NCI-H82 (cell line): ENCODE measurements at regions not wholly inside any gene's neighbourhood (a gene's known extent, or its start where the extent isn't known, plus 50 kb on each side); places are given as distances from the start of the nearest gene placed in this dataset.
"Not testable (repeated sequence)": the region's sequence is repeated elsewhere in the genome, so short reads cannot be mapped to it uniquely, and the experiment has no call there.

Experiments
- DNase-seq: peaks from one replicate; lab custom pipeline; 2025; lab: John Stamatoyannopoulos, UW

DNA sequence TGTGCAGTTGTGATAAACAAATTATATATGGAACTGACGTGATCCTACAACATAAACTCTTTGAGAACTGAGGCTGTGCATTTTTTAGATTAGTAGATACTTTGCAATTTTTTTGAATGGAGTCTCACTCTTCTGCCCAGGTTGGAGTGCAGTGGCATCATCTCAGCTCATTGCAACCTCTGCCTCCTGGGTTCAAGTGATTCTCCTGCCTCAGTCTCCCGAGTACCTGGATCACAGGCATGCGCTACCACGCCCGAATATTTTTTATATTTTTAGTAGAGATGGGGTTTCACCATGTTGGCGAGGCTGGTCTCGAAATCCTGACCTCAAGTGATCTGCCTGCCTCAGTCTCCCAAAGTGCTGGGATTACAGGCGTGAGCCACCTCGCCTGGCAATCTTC, 145.9 kb downstream of the POTEH start:
- DNase-seq: not testable (repeated sequence)

DNA sequence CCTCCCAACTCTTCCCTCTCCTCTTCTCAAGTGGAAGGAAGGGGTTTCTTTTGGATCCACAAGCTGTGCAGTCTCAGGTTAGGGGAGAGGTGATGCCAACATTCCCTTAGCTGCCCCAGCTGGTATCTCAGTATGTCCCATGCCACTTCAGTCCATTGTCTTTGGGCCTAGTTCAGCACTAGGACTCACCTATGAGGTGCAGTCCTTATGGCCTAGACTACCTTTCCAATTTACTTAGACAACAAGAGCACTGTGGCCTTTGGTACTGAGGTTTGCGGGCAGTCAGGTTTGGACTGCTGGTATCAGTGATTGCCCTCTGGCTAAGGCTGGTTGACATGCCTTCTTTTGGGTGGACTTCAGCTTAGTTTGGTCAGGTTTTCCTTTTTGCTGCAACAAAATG, 159.9 kb downstream of the POTEH start:
- not testable (repeated sequence) for DNase-seq

DNA sequence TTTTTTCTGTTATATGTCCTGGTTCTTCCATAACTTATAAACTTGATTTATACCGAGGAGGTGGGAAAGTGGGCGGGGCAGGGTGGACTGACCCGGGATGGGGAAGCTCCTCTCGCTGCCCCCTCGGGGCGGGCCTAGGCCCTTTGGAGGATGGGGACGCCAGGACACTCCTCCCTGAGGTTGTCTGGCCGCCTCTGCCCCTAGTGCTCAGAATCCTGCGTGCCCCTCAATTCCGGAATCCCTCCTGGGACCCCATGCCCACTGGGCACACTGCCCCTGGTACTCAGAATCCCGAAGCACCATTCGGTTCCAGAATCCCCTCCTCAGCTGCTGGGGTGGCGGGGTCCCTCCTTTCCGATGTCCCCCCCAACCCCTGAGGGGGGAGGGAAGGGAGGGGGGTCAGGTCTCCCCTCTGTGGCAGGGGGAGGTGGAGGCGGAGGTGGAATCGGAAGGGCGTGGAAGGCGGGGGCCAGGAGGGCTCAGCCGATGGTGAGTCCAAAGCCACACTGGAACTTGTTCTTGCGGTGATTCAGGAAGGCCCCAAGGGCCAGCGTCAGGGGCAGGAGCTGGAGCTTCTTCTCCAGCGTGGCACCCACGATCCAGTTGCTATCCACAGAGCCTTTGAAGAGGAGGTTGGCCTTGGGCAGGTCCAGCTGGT, 164.0 kb downstream of the POTEH start:
- DNase-seq: not testable (repeated sequence)

DNA sequence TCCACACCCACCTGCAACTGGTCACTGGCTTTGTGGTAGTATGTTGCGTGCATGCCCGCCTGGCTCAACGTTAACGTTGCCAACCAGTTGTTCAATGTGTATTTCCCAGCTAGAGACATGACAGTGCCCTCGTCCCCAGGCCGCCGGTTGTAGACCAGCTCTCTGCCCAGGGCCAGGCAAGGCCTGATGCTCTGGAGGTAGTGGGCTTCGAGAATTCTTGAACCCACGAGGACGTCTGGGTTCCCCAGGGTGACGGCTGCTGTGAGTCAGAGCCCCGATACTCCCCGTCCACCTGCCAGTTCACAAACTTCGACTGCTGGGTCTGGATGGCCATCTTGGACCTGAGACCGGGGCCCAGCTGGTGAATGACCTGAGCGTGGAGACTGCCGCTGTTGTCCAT, 164.6 kb downstream of the POTEH start:
- not testable (repeated sequence) for DNase-seq

DNA sequence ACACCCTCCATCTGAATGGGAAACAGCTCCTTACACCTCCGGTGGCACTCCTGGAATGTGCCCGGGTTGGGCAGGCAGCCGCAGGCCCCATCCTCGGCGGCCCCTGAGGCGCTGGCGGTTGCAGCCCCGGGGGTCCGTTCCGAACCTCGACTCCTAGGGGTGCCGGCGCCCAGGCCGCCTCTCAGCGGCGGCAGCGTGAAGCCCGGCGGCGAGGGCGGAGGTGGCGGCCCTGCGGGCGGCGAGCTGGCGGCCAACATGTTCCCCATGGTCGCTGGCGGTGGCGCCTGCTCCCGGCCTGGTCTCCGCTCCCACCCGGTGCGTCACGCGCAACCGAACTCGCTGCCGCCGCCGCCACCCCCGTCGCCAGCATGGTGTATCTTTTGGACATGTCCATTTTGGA, 165.2 kb downstream of the POTEH start:
- DNase-seq: not testable (repeated sequence)

DNA sequence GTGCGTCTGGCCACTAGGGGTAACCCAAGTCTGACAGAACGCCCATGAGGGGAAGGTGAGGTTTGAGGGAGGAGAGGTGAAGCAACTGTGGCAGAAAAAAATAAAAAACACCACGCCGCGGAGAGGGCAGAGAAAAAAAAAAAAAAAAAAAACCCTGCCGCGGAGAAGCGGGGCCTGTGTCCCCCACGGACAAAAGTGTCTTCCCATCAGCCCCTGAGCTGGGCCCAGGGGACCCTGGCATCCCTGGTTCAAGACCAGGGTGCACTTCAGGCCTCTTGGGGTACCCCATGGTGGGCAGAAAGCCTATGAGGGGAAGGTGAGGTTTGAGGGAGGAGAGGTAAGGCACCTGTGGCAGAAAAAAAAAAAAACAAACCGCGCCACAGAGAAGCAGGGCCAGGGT, 191.1 kb downstream of the POTEH start:
- DNase-seq: not testable (repeated sequence)

DNA sequence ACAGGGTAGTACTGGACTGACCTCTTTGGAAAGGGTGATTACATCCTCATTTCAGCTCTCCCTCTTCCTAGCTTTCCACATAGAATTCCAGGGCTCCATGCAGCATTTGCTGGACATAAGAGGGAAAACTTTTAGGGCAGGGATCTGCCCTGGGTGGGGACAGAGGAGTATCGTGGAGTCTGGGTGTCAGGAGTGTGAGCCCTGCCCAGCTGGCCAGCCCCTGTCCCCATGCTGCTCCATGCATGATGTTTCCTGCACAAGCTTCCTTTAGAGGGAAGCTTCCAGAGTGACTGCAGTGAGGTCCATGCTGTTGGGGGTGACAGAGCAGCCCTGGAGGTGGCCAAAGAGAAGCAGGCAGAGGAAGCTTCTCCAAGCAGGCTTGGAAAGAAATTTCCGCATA, 214.5 kb downstream of the POTEH start:
- DNase-seq: not testable (repeated sequence)

DNA sequence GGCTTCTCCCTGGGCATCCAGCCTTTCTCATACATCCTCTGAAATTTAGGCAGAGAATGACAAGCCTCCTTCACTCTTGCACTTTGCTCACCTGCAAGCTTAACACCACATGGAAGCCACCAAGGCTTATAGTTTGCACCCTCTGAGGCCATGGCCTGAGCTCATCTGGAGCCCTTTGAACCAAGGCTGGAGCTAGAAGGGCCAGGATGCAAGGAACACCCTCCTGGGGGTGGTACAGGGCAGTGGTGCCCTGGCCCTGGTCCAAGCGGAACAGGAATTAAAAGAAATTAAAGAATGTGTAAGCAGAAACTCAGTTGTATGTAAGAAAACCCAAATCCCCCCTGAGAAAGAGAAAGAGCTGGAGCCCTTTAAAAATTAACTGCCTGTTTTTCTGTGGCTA, 221.9 kb downstream of the POTEH start:
- DNase-seq: not testable (repeated sequence)

DNA sequence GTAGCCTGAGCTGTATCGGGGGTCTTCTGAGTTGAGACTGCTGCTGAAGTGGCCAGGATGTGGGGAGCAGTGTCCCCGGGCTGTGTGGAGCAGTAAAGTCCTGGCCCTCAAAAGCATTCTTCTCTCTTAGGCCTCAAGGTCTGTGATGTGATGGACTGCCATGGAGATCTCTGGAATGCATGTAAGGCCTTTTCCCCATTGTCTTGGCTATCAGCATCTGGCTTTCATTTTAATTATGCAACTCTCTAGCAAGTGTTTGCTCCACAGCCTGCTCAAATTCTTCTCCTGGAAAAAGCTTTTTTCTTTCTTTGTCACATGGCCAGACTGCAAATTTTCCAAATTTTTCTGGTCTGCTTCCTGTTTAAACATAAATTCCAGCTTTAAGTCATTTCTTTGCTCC, 229.3 kb downstream of the POTEH start:
- DNase-seq: not testable (repeated sequence)

DNA sequence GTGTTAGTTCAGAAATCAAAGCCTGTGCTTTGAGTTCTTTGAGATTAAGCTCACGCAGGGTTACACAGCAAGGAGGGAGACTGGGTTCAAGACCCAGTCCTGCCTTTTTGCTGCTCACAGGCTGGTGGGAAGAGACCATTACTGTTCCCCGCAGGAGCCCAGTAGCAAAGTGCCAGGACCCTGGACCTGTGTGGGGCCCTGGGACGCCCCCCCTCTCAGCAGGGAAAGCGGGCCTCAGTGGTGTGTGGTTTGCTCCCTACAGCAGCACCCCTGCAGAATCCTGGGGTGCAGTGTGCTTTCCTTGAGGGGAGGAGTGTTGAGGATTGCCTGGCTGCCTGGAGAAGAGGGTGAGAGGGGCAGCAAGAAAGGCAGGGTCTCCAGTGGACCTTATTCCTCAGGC, 231.1 kb downstream of the POTEH start:
- DNase-seq: not testable (repeated sequence)

DNA sequence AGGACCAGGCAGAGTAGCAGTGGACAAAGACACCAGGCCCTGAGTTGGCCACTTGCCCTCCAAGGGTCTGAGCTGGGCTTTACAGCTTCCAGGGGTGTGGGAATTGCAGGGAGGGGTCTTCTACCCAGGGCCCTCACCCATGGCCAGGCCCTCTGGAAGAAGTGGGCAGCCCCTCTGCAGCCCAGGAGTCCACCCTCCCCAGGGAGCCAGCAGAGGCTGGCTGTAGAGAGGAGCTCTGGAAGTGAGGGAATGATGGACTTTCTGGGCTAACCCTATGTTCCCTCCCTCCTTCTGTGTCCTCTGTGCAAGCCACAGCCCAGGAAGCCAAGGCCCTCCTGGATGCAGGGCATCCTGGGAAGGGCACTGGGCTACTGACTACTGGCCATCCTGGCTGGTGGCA, 232.3 kb downstream of the POTEH start:
- DNase-seq: not testable (repeated sequence)

DNA sequence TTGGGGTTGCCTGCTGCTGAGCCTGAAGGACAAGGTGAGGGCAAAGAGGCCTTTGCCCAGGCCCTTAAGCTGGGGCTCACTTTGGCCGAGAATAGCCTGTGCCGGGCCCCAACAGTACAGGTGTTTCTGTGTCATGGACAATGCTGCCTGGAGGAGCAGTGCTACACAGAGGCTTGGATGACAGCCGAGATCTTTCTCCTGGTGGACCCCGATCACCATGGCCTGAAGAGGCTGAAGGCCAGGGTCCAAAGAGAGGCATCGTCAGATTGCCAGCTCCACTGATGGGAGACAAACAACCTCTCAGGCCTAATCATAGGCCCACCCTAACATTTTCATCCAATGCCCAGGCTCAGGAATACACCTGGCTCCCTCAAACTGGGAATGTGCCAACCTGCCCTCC, 232.8 kb downstream of the POTEH start:
- DNase-seq: not testable (repeated sequence)

DNA sequence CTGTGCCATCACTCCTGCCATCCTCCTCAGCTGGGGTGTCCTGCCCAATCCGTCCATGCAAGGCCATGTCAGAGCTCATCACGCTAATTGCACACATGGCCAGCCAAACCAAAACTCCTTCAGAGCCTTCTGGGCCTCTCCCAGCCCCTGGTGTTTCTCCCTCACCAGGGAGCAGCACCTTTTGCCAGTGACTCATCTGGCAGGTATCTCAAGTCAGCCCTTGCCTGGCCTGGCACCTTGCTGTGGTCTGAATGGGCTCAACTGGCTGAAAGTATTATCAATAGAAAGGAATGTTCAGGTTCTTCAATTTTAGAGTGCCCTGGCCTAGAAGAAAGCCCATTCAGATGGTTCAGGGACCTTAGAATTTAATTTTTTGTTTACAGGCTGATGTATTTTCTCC, 235.0 kb downstream of the POTEH start:
- not testable (repeated sequence) for DNase-seq

DNA sequence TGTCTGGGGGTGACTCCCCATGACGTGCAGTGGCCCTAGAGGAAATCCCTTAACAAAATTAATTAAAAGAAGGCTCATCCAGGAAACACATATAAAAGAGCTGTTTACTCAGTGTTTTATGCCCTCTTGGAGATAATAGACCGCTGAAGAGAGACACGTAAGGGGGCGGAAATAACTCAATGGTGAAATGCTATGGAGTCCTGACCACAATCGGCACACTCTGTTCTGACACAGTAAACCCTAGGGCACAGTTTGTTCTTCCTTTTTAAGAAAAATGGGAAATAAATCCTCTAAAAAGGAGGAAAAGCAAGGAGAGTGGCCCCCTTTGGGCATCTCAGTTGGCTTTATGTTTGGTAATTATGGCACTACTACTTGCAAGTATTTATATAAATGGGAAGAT, 237.3 kb downstream of the POTEH start:
- DNase-seq: not testable (repeated sequence)
